ENCODE measurements at regions not wholly inside any gene's neighbourhood (a gene's known extent, or its start where the extent isn't known, plus 50 kb on each side); places are given as distances from the start of the nearest gene placed in this dataset.

- TF ChIP-seq CTCF (IDR thresholded peaks at IDR 0.05; ENCODE audit: insufficient read depth, low read length) = no peak
- no peak for TF ChIP-seq REST (IDR thresholded peaks at IDR 0.05; ENCODE audit: insufficient replicate concordance, low read depth)
- TF ChIP-seq POLR2AphosphoS5 (IDR thresholded peaks at IDR 0.05; ENCODE audit: low read depth) = no peak
- TF ChIP-seq GABPA (IDR thresholded peaks at IDR 0.05; ENCODE audit: low read depth) = no peak
- no peak for TF ChIP-seq SPI1 (IDR thresholded peaks at IDR 0.05; ENCODE audit: borderline replicate concordance, low read depth)
Measured at GRCh38 chr9:95679874-95680273, 163.1 kb upstream of the PTCH1 start.

All from HL-60 (cell line).